B cell (primary cell): ENCODE measurements at regions not wholly inside any gene's neighbourhood (a gene's known extent, or its start where the extent isn't known, plus 50 kb on each side); places are given as distances from the start of the nearest gene placed in this dataset.

Source experiments
- ATAC-seq: fragments of 200-7000 bp; cut with Tn5 transposase; one replicate; pipeline ENCODE4 v1.10.0; 2021; ENCODE audit warnings: low read depth, mild to moderate bottlenecking, moderate number of reproducible peaks, moderate library complexity
- CTCF ChIA-PET: fragments of 350-600 bp; sonication (Branson Sonifier 250); formaldehyde crosslinking; loops from one replicate; lab custom pipeline; 2021; ENCODE audit warnings: antibody characterized with exemption, inconsistent platforms; lab: Charles Lee
- POLR2A ChIA-PET: fragments of 350-600 bp; sonication (Branson Sonifier 250); formaldehyde crosslinking; loops from one replicate; lab custom pipeline; 2021; ENCODE audit warnings: antibody characterized with exemption; lab: Charles Lee
- DNase-seq: peaks from one replicate; pipeline ENCODE4 v3.0.0; 2013
- H2AFZ ChIP-seq: 2 replicates; pipeline ENCODE4 v1.6.1; 2012; ENCODE audit warnings: mild to moderate bottlenecking, low read depth, low read length; ENCODE audit not compliant: insufficient read depth, poor library complexity, severe bottlenecking
- H3K27ac ChIP-seq, 2 donors: 1 replicate in 1 of 2; 2 replicates in 1 of 2; pipeline ENCODE4 v1.5.1; 2012 to 2013; ENCODE audit warnings: low read length in 2 of 2, mild to moderate bottlenecking in 2 of 2, moderate library complexity in 1 of 2
- H3K27me3 ChIP-seq, 4 experiments: fragments of 200-600 bp in 1 of 4; sonication (generic) in 1 of 4; replicated peaks in 1 of 4; 1 replicate in 2 of 4; 2 replicates in 2 of 4; pipeline versions ENCODE4 v1.6.1 to v1.7.0; 2013 to 2016; ENCODE audit warnings: low read length in 3 of 4, mild to moderate bottlenecking in 2 of 4, mixed read lengths in 1 of 4, moderate library complexity in 1 of 4; ENCODE audit not compliant: insufficient read depth in 4 of 4, control insufficient read depth in 3 of 4; ENCODE audit errors: control extremely low read depth in 1 of 4
- H3K36me3 ChIP-seq, 2 experiments: replicated peaks in 1 of 2; 1 replicate in 1 of 2; 2 replicates in 1 of 2; pipeline versions ENCODE4 v1.6.1 to v1.7.1; 2013; ENCODE audit warnings: low read length in 1 of 2; ENCODE audit not compliant: insufficient read depth in 2 of 2, control insufficient read depth in 1 of 2; ENCODE audit errors: control extremely low read depth in 1 of 2, extremely low read depth in 1 of 2
- H3K4me1 ChIP-seq, 2 donors: fragments of 200-600 bp in 1 of 2; sonication (generic) in 1 of 2; 1 replicate in 1 of 2; 2 replicates in 1 of 2; pipeline versions ENCODE4 v1.5.1 to v1.6.1; 2013 to 2017; ENCODE audit warnings: low read length in 2 of 2; ENCODE audit not compliant: control insufficient read depth in 2 of 2, insufficient read depth in 2 of 2
- H3K4me2 ChIP-seq: replicated peaks from 2 replicates; pipeline ENCODE3; 2012; ENCODE audit warnings: mild to moderate bottlenecking, low read depth, low read length; ENCODE audit not compliant: poor library complexity, severe bottlenecking
- H3K4me3 ChIP-seq, 5 experiments: fragments of 200-600 bp in 1 of 5; sonication (generic) in 1 of 5; 1 replicate in 3 of 5; 2 replicates in 2 of 5; pipeline versions ENCODE4 v1.5.1 to v1.7.0; 2011 to 2016; ENCODE audit warnings: low read length in 4 of 5, mild to moderate bottlenecking in 4 of 5, low read depth in 2 of 5, control low read depth in 1 of 5, moderate library complexity in 1 of 5; ENCODE audit not compliant: insufficient read depth in 1 of 5; ENCODE audit errors: control extremely low read depth in 1 of 5, extremely low read depth in 1 of 5
- H3K79me2 ChIP-seq: fragments of 200-600 bp; sonication (generic); one replicate; pipeline ENCODE4 v1.6.0; 2016; ENCODE audit warnings: low read length; ENCODE audit not compliant: control insufficient read depth, insufficient read depth
- H3K9ac ChIP-seq: fragments of 200-600 bp; sonication (generic); 2 replicates; pipeline ENCODE4 v1.6.1; 2017; ENCODE audit warnings: mild to moderate bottlenecking, low read length, moderate library complexity
- H3K9me3 ChIP-seq, 3 donors: one replicate each; pipeline versions ENCODE4 v1.6.1 to v1.7.1; 2013; ENCODE audit warnings: low read length in 2 of 3; ENCODE audit not compliant: control insufficient read depth in 2 of 3, insufficient read depth in 1 of 3; ENCODE audit errors: control extremely low read depth in 1 of 3
- H4K20me1 ChIP-seq: 2 replicates; pipeline ENCODE4 v1.6.0; 2012; ENCODE audit warnings: mild to moderate bottlenecking, low read length; ENCODE audit not compliant: insufficient read depth, control insufficient read depth, poor library complexity, severe bottlenecking
- H3K27ac Mint-ChIP-seq: one replicate; pipeline ENCODE4 v1.8.0; 2021; ENCODE audit warnings: mixed read lengths
- H3K27me3 Mint-ChIP-seq: one replicate; pipeline ENCODE4 v1.8.0; 2021; ENCODE audit warnings: mixed read lengths
- H3K4me1 Mint-ChIP-seq: one replicate; pipeline ENCODE4 v1.8.0; 2021; ENCODE audit warnings: mixed read lengths
- H3K4me3 Mint-ChIP-seq: one replicate; pipeline ENCODE4 v1.8.0; 2021; ENCODE audit warnings: mixed read lengths
- H3K9me3 Mint-ChIP-seq: one replicate; pipeline ENCODE4 v1.8.0; 2022; ENCODE audit warnings: mixed read lengths; ENCODE audit not compliant: insufficient read depth
- CTCF ChIP-seq: fragments of 200-600 bp; IDR thresholded peaks from one replicate; pipeline ENCODE4 v1.8.0; 2022; ENCODE audit warnings: antibody characterized with exemption, mild to moderate bottlenecking
- EZH2 ChIP-seq: IDR thresholded peaks from 2 replicates; pipeline ENCODE4 v1.6.1; 2012; ENCODE audit warnings: borderline replicate concordance, low read depth, mild to moderate bottlenecking, moderate library complexity, low read length; ENCODE audit not compliant: insufficient read depth, poor library complexity, severe bottlenecking
- WGBS: methylation state at CpG from one replicate; pipeline ENCODE4 v1.1.5; 2013; ENCODE audit warnings: missing lambda C conversion rate; ENCODE audit not compliant: insufficient coverage; 5-methylcytosine and 5-hydroxymethylcytosine counted together
- intact Hi-C: fragments of 100-400 bp; cut with micrococcal nuclease; formaldehyde crosslinking; loops from one replicate; pipeline ENCODE4 v1.10.0; 2022

- ChIA-PET POLR2A (no interaction called here), CTCF (no interaction called here)
- WGBS, result no CpG with 5 or more reads among the region's 2 CpGs
- H3K36me3 ChIP-seq, result no peaks in the 10 kb centered on the region
- no peak overlapping the region for H3K4me3 ChIP-seq
- no peaks in the 10 kb centered on the region for H3K4me1 ChIP-seq
- ATAC-seq (no peak), DNase-seq (no peak)
- Mint-ChIP-seq H3K27me3 (no peaks in the 10 kb centered on the region), H3K4me1 (no peaks in the 10 kb centered on the region), H3K27ac (no peak overlapping the region), H3K4me3 (no peak overlapping the region), H3K9me3 (peaks cover 5% of the 10 kb centered on the region)
- no peak for TF ChIP-seq EZH2
- no peak for TF ChIP-seq CTCF
- no peak overlapping the region for H2AFZ ChIP-seq
- H3K79me2 ChIP-seq, result no peaks in the 10 kb centered on the region
- no peak overlapping the region for H3K27ac ChIP-seq
- no peaks in the 10 kb centered on the region for H3K9me3 ChIP-seq
- no peak overlapping the region for H3K9ac ChIP-seq
- intact Hi-C loops, result no loop called here
- H3K27me3 ChIP-seq, result no peaks in the 10 kb centered on the region
- H4K20me1 ChIP-seq, result no peaks in the 10 kb centered on the region
- H3K4me2 ChIP-seq, result no peak overlapping the region
Measured at GRCh38 chr11:42169191-42169590, 709.7 kb upstream of the LRRC4C start.

- Histone ChIP-seq H3K27ac (no peak overlapping the region), H3K79me2 (no peaks in the 10 kb centered on the region), H3K36me3 (no peaks in the 10 kb centered on the region), H3K4me1 (no peaks in the 10 kb centered on the region), H3K9ac (no peak overlapping the region), H3K27me3 (no peaks in the 10 kb centered on the region), H2AFZ (no peak overlapping the region), H3K9me3 (no peaks in the 10 kb centered on the region), H3K4me3 (no peak overlapping the region), H3K4me2 (no peak overlapping the region), H4K20me1 (no peaks in the 10 kb centered on the region)
- ATAC-seq (no peak), DNase-seq (no peak)
- TF ChIP-seq EZH2 (no peak), CTCF (no peak)
- intact Hi-C loops, result no loop called here
- peaks cover 7% of the 10 kb centered on the region for H3K9me3 Mint-ChIP-seq
- 40% methylated on average over 1 of the region's 1 CpG for WGBS
- no peak overlapping the region for H3K4me3 Mint-ChIP-seq
- no peaks in the 10 kb centered on the region for H3K4me1 Mint-ChIP-seq
- ChIA-PET POLR2A (no interaction called here), CTCF (no interaction called here)
- no peak overlapping the region for H3K27ac Mint-ChIP-seq
- no peaks in the 10 kb centered on the region for H3K27me3 Mint-ChIP-seq
Measured at GRCh38 chr11:42170601-42171000, 711.1 kb upstream of the LRRC4C start.
